ENCODE measurements at regions not wholly inside any gene's neighbourhood (a gene's known extent, or its start where the extent isn't known, plus 50 kb on each side); places are given as distances from the start of the nearest gene placed in this dataset.

GRCh38 chr15:47066392-47066791, 650.9 kb upstream of the SEMA6D start:
- no peak for TF ChIP-seq POLR2A (IDR thresholded peaks at IDR 0.05; ENCODE audit: low read depth, low read length)
- TF ChIP-seq POLR2AphosphoS5 (IDR thresholded peaks at IDR 0.05; ENCODE audit: low read depth, low read length): no peak
- no peak for TF ChIP-seq TAF1 (IDR thresholded peaks at IDR 0.05; ENCODE audit: borderline replicate concordance, low read depth, low read length)

All from GM12892 (cell line).